ENCODE measurements at regions not wholly inside any gene's neighbourhood (a gene's known extent, or its start where the extent isn't known, plus 50 kb on each side); places are given as distances from the start of the nearest gene placed in this dataset.

DNA sequence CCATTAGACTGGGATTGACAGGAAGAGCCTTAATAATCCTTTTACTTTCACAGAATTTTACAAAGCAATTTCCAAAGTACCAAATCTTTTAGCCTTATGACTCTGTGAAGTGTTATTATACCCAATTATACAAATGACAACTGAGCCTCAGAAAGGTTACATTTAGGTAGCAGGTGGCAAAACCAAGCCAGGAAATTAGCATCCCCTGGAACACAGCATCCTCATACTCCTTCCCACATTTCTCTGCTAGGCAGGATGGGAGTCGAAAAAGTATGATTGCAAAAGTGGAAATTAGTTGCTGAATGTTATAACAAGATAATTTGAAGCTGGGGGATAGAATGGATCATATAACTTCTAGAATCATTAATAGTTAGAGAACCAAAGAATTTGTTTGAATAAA, 359.7 kb upstream of the PDGFD start:
- Histone ChIP-seq H3K27ac (ENCODE audit: extremely low read length, insufficient read depth, low read length) (no peak overlapping the region), H3K4me1 (ENCODE audit: insufficient read depth, low read length) (no peaks in the 10 kb centered on the region), H3K79me2 (ENCODE audit: insufficient read depth, low read length) (no peaks in the 10 kb centered on the region), H3K4me3 (replicated peaks in 1 of 3; ENCODE audit: insufficient read depth in 1 of 3, low read depth in 2 of 3, low read length in 3 of 3) (no peak overlapping the region), H3K4me2 (ENCODE audit: low read depth, low read length) (no peak overlapping the region), H3K9ac (ENCODE audit: insufficient read depth, low read depth, low read length) (no peak overlapping the region), H4K20me1 (ENCODE audit: insufficient read depth, low read length) (no peaks in the 10 kb centered on the region), H3K27me3 (ENCODE audit: control insufficient read depth in 1 of 2, insufficient read depth in 2 of 2, low read length in 2 of 2) (no peaks in the 10 kb centered on the region), H2AFZ (ENCODE audit: low read length) (no peak overlapping the region), H3K36me3 (replicated peaks in 1 of 2; ENCODE audit: control insufficient read depth in 1 of 2, insufficient read depth in 2 of 2, low read length in 2 of 2) (no peaks in the 10 kb centered on the region), H3K9me3 (ENCODE audit: low read length) (no peaks in the 10 kb centered on the region)
- DNase-seq (ENCODE audit: low spot score) (no peak), ATAC-seq (no peak), FAIRE-seq (no peak)
- TF ChIP-seq SIN3B (IDR thresholded peaks at IDR 0.05; ENCODE audit: low read length): no peak
- no peak for TF ChIP-seq ZNF496 (CRISPR knock-in tag; IDR thresholded peaks at IDR 0.05; ENCODE audit: insufficient replicate concordance)
- intact Hi-C loops (cut with micrococcal nuclease; ENCODE audit: unreplicated experiment) (no loop called here), in situ Hi-C loops (cut with HindIII; ENCODE audit: extremely low pct_ligation_motif_present, low pct_unique_long_range_greater_than_20kb) (no loop called here)
- BruUV-seq (replicated peaks): no TSS peak
- 0% methylated on average over 1 of the region's 1 CpG for WGBS (ENCODE audit: low lambda C conversion rate)
- POLR2A ChIA-PET: no interaction called here
- CTCF ChIA-PET (ENCODE audit: low intra/inter-chr PET ratio, low total read pairs): no interaction called here

DNA sequence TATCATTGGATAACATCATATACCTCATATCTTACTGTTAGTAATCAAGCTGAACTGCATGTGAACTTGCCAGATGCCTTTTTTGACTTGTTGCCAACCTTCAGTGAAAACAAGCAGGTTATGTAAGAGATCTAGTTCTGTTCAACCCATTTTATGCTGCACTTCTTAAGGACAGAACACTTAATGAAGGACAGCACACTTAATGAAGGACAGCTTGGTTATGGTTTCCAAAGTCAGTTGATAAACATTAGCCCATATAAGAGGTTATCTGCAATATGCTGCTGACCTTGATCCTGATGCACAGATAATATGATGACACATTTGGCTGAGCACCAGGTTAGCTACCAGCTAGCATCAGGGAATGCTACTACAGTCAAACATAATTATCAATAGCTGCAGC, 358.7 kb upstream of the PDGFD start:
- ChIA-PET CTCF (ENCODE audit: low intra/inter-chr PET ratio, low total read pairs) (no interaction called here), POLR2A (no interaction called here)
- H3K9ac ChIP-seq (ENCODE audit: insufficient read depth, low read depth, low read length): no peak overlapping the region
- H3K79me2 ChIP-seq (ENCODE audit: insufficient read depth, low read length): no peaks in the 10 kb centered on the region
- H3K9me3 ChIP-seq (ENCODE audit: low read length): no peaks in the 10 kb centered on the region
- no peaks in the 10 kb centered on the region for H3K4me1 ChIP-seq (ENCODE audit: insufficient read depth, low read length)
- no peaks in the 10 kb centered on the region for H4K20me1 ChIP-seq (ENCODE audit: insufficient read depth, low read length)
- in situ Hi-C loops (cut with HindIII; ENCODE audit: extremely low pct_ligation_motif_present, low pct_unique_long_range_greater_than_20kb) (no loop called here), intact Hi-C loops (cut with micrococcal nuclease; ENCODE audit: unreplicated experiment) (no loop called here)
- no TSS peak for BruUV-seq (replicated peaks)
- DNase-seq (ENCODE audit: low spot score) (peak; percentile 0), ATAC-seq (no peak), FAIRE-seq (no peak)
- H3K4me3 ChIP-seq (replicated peaks in 1 of 3; ENCODE audit: insufficient read depth in 1 of 3, low read depth in 2 of 3, low read length in 3 of 3): no peak overlapping the region
- no peak overlapping the region for H3K27ac ChIP-seq (ENCODE audit: extremely low read length, insufficient read depth, low read length)
- H3K27me3 ChIP-seq (ENCODE audit: control insufficient read depth in 1 of 2, insufficient read depth in 2 of 2, low read length in 2 of 2): no peaks in the 10 kb centered on the region
- no peak overlapping the region for H3K4me2 ChIP-seq (ENCODE audit: low read depth, low read length)
- H2AFZ ChIP-seq (ENCODE audit: low read length): no peak overlapping the region
- H3K36me3 ChIP-seq (replicated peaks in 1 of 2; ENCODE audit: control insufficient read depth in 1 of 2, insufficient read depth in 2 of 2, low read length in 2 of 2): no peaks in the 10 kb centered on the region
- TF ChIP-seq PAF1 (CRISPR knock-in tag; IDR thresholded peaks at IDR 0.05) (no peak), ZNF230 (CRISPR knock-in tag; IDR thresholded peaks at IDR 0.05) (no peak), ZNF251 (CRISPR knock-in tag; IDR thresholded peaks at IDR 0.05) (no peak)
